HUES64 (cell line): ENCODE measurements at regions not wholly inside any gene's neighbourhood (a gene's known extent, or its start where the extent isn't known, plus 50 kb on each side); places are given as distances from the start of the nearest gene placed in this dataset.

ENCODE experiments used
- H3K27ac ChIP-seq: 2 replicates; pipeline ENCODE4 v1.7.0; 2013; ENCODE audit warnings: low read depth, low read length, inconsistent platforms
- H3K27me3 ChIP-seq: 2 replicates; pipeline ENCODE4 v1.6.1; 2013; ENCODE audit warnings: mild to moderate bottlenecking, low read length; ENCODE audit not compliant: insufficient read depth
- H3K36me3 ChIP-seq: 2 replicates; pipeline ENCODE4 v1.6.1; 2013; ENCODE audit warnings: mild to moderate bottlenecking, low read length; ENCODE audit not compliant: insufficient read depth
- H3K4me1 ChIP-seq: 2 replicates; pipeline ENCODE4 v1.6.1; 2013; ENCODE audit warnings: mild to moderate bottlenecking, low read length, moderate library complexity; ENCODE audit not compliant: insufficient read depth
- H3K4me3 ChIP-seq: 2 replicates; pipeline ENCODE4 v1.5.1; 2013; ENCODE audit warnings: mild to moderate bottlenecking, low read length, moderate library complexity
- H3K9ac ChIP-seq: 2 replicates; pipeline ENCODE4 v1.6.1; 2013; ENCODE audit warnings: mild to moderate bottlenecking, low read depth, low read length
- H3K9me3 ChIP-seq: 2 replicates; pipeline ENCODE4 v1.6.1; 2013; ENCODE audit warnings: low read depth, low read length; ENCODE audit not compliant: insufficient read depth
- WGBS: fragments of 150-250, 120-280 bp; methylation state at CpG from one replicate; pipeline ENCODE4 v1.1.7; 2013; ENCODE audit warnings: missing lambda C conversion rate; 5-methylcytosine and 5-hydroxymethylcytosine counted together

GRCh38 chrX:22360129-22360528 lies 87.4 kb downstream of the CBLL2 start:
- Histone ChIP-seq H3K36me3 (no peaks in the 10 kb centered on the region), H3K27ac (no peak overlapping the region), H3K4me1 (no peaks in the 10 kb centered on the region), H3K4me3 (no peak overlapping the region), H3K9me3 (no peaks in the 10 kb centered on the region), H3K9ac (no peak overlapping the region), H3K27me3 (no peaks in the 10 kb centered on the region)
- 100% methylated on average over 3 of the region's 3 CpGs for WGBS

GRCh38 chrX:22365460-22365859 lies 92.7 kb downstream of the CBLL2 start:
- WGBS: 94% methylated on average over 3 of the region's 3 CpGs
- Histone ChIP-seq H3K9me3 (no peaks in the 10 kb centered on the region), H3K27me3 (no peaks in the 10 kb centered on the region), H3K27ac (no peak overlapping the region), H3K9ac (no peak overlapping the region), H3K36me3 (no peaks in the 10 kb centered on the region), H3K4me3 (no peak overlapping the region), H3K4me1 (no peaks in the 10 kb centered on the region)

- Histone ChIP-seq H3K27me3 (no peaks in the 10 kb centered on the region), H3K27ac (no peak overlapping the region), H3K36me3 (no peaks in the 10 kb centered on the region), H3K4me3 (no peak overlapping the region), H3K4me1 (no peaks in the 10 kb centered on the region), H3K9me3 (no peaks in the 10 kb centered on the region), H3K9ac (no peak overlapping the region)
- WGBS: no CpG with 5 or more reads among the region's 1 CpG
Measured at GRCh38 chrX:22366166-22366702, 93.5 kb downstream of the CBLL2 start.

- Histone ChIP-seq H3K4me1 (no peaks in the 10 kb centered on the region), H3K27me3 (no peaks in the 10 kb centered on the region), H3K27ac (no peak overlapping the region), H3K9ac (no peak overlapping the region), H3K4me3 (no peak overlapping the region), H3K9me3 (no peaks in the 10 kb centered on the region), H3K36me3 (no peaks in the 10 kb centered on the region)
- 95% methylated on average over 3 of the region's 4 CpGs for WGBS
Measured at GRCh38 chrX:22366906-22367305, 94.2 kb downstream of the CBLL2 start.

GRCh38 chrX:22373094-22373493 lies 100.4 kb downstream of the CBLL2 start:
- no peaks in the 10 kb centered on the region for H3K9me3 ChIP-seq
- H3K4me1 ChIP-seq: no peaks in the 10 kb centered on the region
- H3K9ac ChIP-seq: no peak overlapping the region
- 92% methylated on average over 3 of the region's 3 CpGs for whole genome bisulfite sequencing
- H3K27me3 ChIP-seq: no peaks in the 10 kb centered on the region
- no peak overlapping the region for H3K27ac ChIP-seq
- H3K36me3 ChIP-seq: no peaks in the 10 kb centered on the region
- H3K4me3 ChIP-seq: no peak overlapping the region

- Histone ChIP-seq H3K9ac (no peak overlapping the region), H3K9me3 (no peaks in the 10 kb centered on the region), H3K36me3 (no peaks in the 10 kb centered on the region), H3K27ac (no peak overlapping the region), H3K4me3 (no peak overlapping the region), H3K4me1 (no peaks in the 10 kb centered on the region), H3K27me3 (no peaks in the 10 kb centered on the region)
- WGBS: no CpG with 5 or more reads among the region's 1 CpG
Measured at GRCh38 chrX:22373766-22374165, 101.1 kb downstream of the CBLL2 start.

- Histone ChIP-seq H3K27me3 (no peaks in the 10 kb centered on the region), H3K9me3 (no peaks in the 10 kb centered on the region), H3K27ac (no peak overlapping the region), H3K4me3 (no peak overlapping the region), H3K9ac (no peak overlapping the region), H3K36me3 (no peaks in the 10 kb centered on the region), H3K4me1 (no peaks in the 10 kb centered on the region)
- WGBS: 92% methylated on average over 1 of the region's 2 CpGs
Measured at GRCh38 chrX:22376369-22376768, 103.7 kb downstream of the CBLL2 start.

GRCh38 chrX:22378296-22378695 lies 105.6 kb downstream of the CBLL2 start:
- no peaks in the 10 kb centered on the region for H3K27me3 ChIP-seq
- no peak overlapping the region for H3K4me3 ChIP-seq
- H3K9ac ChIP-seq: no peak overlapping the region
- no peaks in the 10 kb centered on the region for H3K4me1 ChIP-seq
- 100% methylated on average over 3 of the region's 4 CpGs for WGBS
- H3K36me3 ChIP-seq: no peaks in the 10 kb centered on the region
- no peaks in the 10 kb centered on the region for H3K9me3 ChIP-seq
- H3K27ac ChIP-seq: no peak overlapping the region

GRCh38 chrX:22383988-22384387 lies 111.3 kb downstream of the CBLL2 start:
- no peaks in the 10 kb centered on the region for H3K36me3 ChIP-seq
- no peak overlapping the region for H3K27ac ChIP-seq
- H3K9ac ChIP-seq: no peak overlapping the region
- no CpG with 5 or more reads among the region's 7 CpGs for WGBS
- H3K4me3 ChIP-seq: no peak overlapping the region
- H3K9me3 ChIP-seq: no peaks in the 10 kb centered on the region
- no peaks in the 10 kb centered on the region for H3K4me1 ChIP-seq
- no peaks in the 10 kb centered on the region for H3K27me3 ChIP-seq

- WGBS: 79% methylated on average over 3 of the region's 4 CpGs
- Histone ChIP-seq H3K9me3 (no peaks in the 10 kb centered on the region), H3K9ac (no peak overlapping the region), H3K27me3 (no peaks in the 10 kb centered on the region), H3K27ac (no peak overlapping the region), H3K36me3 (no peaks in the 10 kb centered on the region), H3K4me3 (no peak overlapping the region), H3K4me1 (peaks cover 7% of the 10 kb centered on the region; the same call in 1 of the 2 replicates)
Measured at GRCh38 chrX:22389556-22390179, 117.0 kb downstream of the CBLL2 start.

- no peaks in the 10 kb centered on the region for H3K36me3 ChIP-seq
- WGBS: 91% methylated on average over 10 of the region's 10 CpGs
- H3K9ac ChIP-seq: no peak overlapping the region
- no peak overlapping the region for H3K27ac ChIP-seq
- no peak overlapping the region for H3K4me3 ChIP-seq
- peaks cover 7% of the 10 kb centered on the region; the same call in 1 of the 2 replicates for H3K4me1 ChIP-seq
- no peaks in the 10 kb centered on the region for H3K9me3 ChIP-seq
- H3K27me3 ChIP-seq: no peaks in the 10 kb centered on the region
Measured at GRCh38 chrX:22392133-22392948, 119.6 kb downstream of the CBLL2 start.
